Left renal cortex interstitium (tissue), 4 donors: ENCODE measurements at regions not wholly inside any gene's neighbourhood (a gene's known extent, or its start where the extent isn't known, plus 50 kb on each side); places are given as distances from the start of the nearest gene placed in this dataset.
"Not testable (repeated sequence)": the region's sequence is repeated elsewhere in the genome, so short reads cannot be mapped to it uniquely, and the experiment has no call there.

Experiments used
- DNase-seq, 4 donors: peaks; one replicate each; pipeline ENCODE4 v3.0.0-alpha.2; 2013; ENCODE audit warnings: low read depth in 4 of 4, low spot score in 2 of 4, missing footprints in 1 of 4

DNA sequence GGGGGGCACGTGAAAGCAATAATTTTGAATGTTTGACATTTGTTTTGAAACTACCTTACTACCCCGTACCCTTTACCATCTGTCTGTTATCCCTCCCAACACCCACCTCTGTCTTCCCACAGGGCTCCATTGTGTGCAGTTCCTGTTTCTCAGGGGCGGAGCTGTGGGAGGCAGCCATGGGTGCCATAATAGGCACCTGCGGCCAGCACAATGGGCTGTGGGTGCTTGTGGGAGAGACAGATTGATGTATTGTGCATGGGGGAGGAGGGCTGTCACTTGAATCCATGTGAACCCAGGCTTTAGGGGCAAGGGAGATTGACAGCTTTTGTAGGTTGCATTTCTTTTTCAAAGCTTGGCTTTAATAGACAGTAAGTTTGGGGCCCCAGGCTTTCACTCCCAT is 122.6 kb upstream of the CXorf66 start:
- no peak for DNase-seq

DNA sequence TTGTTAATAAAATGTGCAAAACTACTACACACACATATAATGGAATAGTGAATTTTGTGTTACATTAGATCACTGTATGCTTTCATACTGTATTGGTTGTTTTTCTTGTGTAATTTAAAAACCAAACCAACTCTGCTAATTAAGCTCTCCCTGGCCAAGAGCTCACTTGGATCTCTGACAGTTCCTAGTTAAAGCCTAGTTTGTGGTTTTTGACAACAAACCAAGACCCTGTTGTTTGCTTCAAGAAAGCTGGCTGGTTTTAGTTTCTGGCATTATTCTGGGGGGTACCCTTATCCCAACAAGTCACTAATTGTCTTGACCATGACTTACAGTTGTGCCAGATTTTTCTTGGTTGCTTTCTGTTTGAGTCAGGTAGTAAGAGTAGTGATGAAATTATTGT is 121.4 kb upstream of the CXorf66 start:
- DNase-seq, result no peak

DNA sequence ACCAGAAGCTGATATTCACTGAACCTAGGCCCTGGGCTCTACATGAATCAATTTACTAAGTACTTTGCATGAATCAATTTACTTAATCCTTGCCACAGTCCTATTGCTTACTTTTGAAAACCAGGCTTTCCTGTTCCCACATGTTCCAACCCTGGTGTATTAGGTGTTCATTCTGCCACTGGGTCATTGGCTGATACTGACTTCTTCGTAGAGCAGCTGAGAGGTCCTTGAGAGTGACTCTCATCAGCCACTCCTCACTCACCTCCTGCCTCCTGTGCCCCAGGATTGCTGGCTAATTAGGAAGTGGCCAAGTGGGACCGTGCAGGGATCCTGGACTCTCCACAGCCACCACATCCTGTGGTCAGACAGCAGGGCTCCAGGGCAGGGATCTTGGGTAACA is 109.5 kb upstream of the CXorf66 start:
- DNase-seq, result not testable (repeated sequence)

DNA sequence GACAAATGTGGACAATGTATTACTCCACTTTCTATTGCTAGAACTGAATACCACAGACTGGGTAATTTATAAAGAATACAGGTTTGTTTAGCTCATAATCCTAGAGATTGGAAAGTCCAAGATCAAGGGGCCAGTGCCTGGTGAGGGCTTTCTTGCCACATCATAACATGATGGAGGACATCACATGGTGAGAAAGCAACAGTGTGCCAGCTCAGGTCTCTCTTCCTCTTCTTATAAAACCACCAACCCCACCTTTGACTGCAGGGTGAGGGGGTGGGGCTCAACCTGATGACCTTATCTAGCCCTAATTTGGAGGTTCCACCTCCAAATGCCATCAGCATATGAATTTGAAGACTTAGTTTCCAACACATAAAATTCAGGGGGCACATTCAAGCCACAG is 105.7 kb upstream of the CXorf66 start:
- no peak for DNase-seq

DNA sequence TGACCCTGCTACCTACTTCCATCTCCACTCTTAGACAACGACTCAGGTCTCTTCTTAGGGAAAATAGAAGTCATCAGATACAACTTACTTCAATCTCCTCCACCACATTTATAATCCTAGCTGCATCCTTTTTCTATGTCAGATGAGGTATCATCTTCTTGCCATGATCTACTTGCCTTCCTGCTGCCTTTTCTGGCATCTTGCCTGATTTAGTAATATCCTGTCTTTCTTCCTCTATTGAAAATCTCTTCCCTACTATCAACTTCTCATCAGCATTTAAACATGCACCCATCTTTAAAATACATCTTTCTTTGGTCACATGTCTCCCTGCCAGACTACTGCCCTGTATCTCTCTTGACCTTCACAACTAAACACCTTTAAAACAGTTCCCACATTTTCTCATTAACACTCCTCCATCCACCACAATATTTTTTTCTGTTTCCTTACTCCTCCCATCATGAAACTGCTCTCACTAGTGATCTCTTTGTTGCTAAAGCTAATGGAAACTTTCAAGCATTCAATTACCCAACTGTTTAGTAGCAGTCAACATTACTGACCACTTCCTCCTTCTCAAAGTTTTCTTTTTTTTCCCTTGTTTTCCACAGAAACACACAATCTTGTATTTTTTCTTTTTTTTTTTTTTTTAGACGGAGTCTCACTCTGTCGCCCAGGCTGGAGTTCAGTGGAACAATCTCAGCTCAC is 100.8 kb upstream of the CXorf66 start:
- DNase-seq, result no peak

DNA sequence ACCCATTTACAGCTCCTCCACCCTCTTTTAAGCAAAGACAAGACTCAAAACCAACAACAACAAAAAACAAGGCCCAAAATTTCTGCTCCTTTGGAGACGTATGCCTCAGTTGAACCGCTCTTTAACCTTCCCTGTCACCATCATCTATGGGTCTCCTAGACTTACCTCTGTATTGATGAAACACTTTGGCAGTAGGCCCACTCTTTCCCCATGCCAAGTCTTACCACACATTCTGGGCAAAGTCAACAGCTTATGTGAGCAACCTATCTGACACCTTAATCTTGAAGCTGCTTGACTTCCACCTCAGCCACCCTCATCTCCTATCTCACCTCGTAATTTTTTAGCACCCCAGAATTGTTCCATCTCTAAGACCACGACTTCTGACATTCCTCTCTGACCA is 99.7 kb upstream of the CXorf66 start:
- DNase-seq, result no peak

DNA sequence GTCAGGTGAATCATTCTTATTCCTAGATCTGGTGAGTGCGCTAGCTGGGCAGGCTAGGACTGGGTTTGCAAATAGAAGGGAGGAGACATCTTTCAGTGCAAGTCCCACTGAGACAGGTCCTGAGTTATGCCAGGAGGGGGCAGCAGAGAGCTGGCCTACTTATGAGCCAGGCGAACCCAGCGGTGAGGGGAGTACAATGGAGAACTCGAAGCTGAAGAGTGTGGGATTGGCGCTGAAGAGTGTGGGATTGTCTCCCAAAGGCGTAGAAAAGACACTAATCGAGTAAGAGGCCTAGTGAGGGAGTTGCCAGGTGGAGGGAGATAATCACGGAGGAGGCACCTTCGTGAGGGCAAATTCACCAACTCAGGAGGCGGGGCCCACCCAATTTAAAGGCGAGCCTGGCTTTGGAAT is 91.7 kb upstream of the CXorf66 start:
- DNase-seq, result peak; percentile 27 to 49 (median 30)

DNA sequence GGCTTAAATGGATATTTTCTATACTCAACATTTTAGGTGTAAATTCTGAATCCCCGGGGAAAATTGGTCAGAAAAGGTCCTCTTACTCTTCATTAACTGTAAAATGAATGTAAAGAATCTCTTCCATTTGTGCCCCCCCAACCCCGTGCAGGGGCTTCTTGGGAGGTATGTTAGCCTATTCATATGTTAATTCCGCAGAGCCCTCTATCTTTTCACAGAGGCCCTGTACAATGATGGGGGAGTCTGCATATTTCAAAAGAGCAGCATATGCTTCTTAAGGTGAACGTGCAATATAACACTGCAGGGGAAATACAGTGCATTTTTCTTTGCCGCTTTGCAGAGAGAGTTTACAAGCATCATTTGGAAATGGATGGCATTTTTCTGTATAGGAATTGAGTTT is 88.5 kb upstream of the CXorf66 start:
- DNase-seq, result no peak

DNA sequence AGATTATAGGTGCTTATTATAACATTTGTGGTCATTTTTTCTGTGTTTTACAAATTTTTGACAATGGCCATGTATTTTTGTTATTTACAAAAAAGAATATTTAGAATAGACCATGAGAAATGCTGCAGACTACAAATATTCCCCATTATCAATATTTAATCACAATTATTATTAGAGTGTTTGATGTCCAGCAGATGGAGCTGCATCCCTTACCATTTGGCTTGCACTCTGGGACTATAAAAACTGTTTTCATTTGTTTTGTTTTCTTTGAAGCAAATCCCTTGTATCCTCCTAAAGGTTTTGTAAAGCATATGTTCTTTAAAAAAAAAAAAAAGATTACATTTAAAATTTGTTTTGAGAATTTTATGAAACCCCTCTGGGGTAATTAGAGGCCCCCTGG is 85.6 kb upstream of the CXorf66 start:
- no peak for DNase-seq

DNA sequence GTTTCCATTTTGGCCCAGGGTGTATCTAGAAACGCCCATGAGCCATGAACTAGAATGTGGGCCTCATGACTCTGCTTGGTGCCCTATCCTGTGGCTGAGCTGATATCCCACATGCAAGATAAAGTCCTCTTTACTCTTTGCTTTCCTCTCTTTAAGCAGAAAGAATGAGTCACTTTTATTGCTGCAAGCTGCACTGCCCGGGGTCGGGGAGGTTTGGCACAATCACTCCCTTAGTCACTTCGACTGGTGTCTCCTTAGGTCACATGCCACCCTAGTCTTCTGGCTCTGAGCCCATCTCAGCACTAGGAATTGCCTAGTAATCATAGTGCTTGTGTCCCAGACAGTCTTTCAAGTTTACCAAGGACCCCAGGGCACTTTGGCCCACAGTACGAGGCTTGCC is 75.1 kb upstream of the CXorf66 start:
- DNase-seq, result no peak

DNA sequence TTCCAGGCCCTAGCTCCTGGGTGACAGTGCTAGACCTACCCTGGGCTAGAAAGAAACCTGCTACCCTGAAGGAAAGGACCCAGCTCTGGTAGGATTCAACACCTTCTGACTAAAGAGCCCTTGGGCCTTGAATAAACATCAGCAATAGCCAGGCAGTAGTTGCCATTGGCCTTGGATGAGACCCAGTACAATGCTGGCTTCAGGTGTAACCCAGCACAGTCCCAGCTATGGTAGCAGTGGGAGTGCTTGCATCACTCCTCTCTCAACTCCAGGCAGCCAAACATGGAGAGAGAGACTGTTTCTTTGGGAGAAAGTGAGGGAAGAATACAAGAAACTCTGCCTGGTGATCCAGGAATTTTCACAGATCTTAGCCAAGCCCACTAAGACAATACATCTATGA is 73.5 kb upstream of the CXorf66 start:
- DNase-seq, result no peak

DNA sequence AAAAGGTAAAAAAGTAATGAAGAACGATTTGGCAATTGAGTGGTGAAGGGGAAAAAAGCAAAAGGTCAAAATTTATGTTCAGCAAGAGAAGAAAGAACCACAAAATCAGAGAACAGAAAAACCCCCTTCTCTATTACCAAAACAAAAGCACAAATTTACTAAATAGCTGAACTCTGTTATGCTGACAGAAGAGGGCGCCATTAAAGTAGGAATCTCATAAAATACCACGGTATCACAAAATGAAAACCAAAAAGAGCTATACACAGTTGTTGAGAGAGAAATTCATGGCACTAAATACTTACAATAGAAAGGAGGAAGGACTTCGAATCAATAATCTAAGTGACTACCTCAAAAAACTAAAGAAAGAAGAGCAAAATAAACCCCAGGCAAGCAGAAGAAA is 69.6 kb upstream of the CXorf66 start:
- no peak for DNase-seq

DNA sequence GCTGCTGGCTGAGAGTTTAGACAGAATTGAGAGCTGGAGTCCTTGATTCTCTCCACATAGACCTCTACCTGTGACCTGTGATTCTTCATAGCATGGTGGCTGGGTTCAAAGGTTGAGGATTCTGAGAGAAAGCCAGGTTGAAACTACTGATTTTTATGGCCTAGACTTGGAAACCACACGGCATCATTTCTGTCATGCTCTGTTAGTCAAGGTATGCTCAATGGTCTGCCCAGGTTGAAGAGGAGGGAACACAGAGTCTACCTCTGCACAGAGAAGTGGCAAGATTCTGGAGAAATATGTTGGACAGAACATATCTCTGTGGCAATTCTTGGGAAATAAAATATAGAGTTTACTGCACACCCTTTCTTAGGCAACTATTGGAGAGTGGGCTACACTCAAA is 57.2 kb upstream of the CXorf66 start:
- no peak for DNase-seq

DNA sequence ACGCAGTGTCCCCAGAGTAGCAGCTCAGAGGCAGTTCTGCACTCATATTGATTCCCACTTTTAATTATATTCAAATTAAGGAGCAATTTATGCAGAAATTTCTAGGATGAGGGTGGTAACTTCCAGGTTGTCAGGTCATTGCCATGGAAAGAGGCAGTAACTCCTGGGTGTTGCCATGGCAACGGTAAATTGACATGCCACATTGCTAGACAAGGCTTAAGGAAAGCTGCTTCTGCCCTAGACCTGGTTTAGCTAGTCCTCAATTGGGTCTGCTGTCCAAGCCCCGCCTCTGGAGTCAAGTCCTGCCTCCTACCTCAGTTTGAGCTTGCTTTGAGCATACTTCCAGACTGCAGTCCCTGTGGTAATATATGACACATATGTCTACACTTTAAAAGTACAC is 53.8 kb upstream of the CXorf66 start:
- not testable (repeated sequence) for DNase-seq
